Sciatic nerve (tissue), 2 donors: ENCODE measurements at regions not wholly inside any gene's neighbourhood (a gene's known extent, or its start where the extent isn't known, plus 50 kb on each side); places are given as distances from the start of the nearest gene placed in this dataset.

Experiments used
- ATAC-seq: fragments of 200-7000 bp; cut with Tn5 transposase; one replicate; pipeline ENCODE4 v1.9.1; 2020; ENCODE audit warnings: mild to moderate bottlenecking, moderate library complexity
- DNase-seq: peaks from one replicate; pipeline ENCODE4 v3.0.0-alpha.2; 2020; ENCODE audit warnings: low spot score
- intact Hi-C: fragments of 100-400 bp; cut with DNase I; formaldehyde crosslinking; loops from one replicate; pipeline ENCODE4 v1.14.2; 2022
- donor health status: DM: no; HTN: no; CAD: no.
- donor health status: DM: no; HTN: no; CAD: no.

DNA sequence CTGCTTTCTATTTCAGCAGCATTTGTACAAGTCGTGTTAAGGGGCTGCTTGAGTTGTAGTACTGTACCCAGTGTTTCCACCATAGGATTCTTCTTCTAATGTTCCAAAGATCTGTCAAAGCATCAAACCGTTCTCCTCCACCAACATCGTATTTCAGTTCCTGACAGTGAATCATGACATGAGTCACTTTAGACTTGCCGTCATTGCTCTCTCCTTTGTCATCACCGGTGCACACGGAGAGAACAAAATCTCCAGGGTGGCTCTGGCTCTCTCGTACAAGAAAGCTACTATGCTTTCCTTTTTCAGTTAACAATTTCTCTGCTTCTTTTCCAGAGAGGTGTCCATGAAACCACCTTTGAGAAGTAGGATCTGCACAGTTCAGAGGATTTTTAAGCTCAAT, 270.9 kb upstream of the CCDC54 start:
- DNase-seq = no peak
- no peak for ATAC-seq
- intact Hi-C loops = no loop called here

- intact Hi-C loops = no loop called here
- DNase-seq (no peak), ATAC-seq (no peak)
These were observed 270.3 kb upstream of the CCDC54 start for GRCh38 chr3:107106907-107107306.

GRCh38 chr3:107110596-107111305, 266.5 kb upstream of the CCDC54 start:
- no peak for ATAC-seq
- intact Hi-C loops = no loop called here
- no peak for DNase-seq

- ATAC-seq = no peak
- intact Hi-C loops = no loop called here
- no peak for DNase-seq
These were observed 265.4 kb upstream of the CCDC54 start for GRCh38 chr3:107111872-107112271.

DNA sequence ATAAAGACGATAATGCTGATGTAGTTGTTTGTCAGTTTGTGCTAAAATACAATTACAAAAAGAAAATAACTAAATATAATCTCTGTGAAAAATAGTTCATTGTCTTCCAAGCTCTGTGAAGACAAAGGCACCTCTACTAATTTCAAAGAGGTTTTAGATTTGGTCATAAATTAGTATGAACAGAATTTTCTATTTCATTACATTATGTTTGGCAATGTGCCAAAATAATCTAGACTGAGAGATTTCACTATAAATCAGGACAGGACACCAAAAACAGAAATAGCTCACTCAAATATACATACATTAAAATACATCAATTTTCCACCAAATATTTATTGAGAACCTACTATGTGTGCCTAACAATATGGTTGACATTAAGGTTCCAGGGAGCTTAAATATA, 264.9 kb upstream of the CCDC54 start:
- ATAC-seq (no peak), DNase-seq (no peak)
- intact Hi-C loops = no loop called here

DNA sequence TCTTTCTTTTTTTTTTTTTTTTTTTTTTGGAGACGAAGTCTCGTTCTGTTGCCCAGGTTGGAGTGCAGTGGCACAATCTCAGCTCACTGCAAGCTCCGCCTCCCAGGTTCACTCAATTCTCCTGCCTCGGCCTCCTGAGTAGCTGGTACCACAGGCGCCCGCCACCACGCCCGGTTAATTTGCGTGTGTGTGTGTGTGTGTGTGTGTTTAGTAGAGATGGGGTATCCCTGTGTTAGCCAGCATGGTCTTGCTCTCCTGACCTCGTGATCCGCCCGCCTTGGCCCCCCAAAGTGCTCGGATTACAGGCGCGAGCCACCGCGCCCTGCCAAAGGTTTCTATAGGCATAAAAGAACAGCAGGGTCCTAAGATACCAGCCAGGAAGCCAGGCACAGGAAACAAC, 261.0 kb upstream of the CCDC54 start:
- intact Hi-C loops = no loop called here
- ATAC-seq = no peak

DNA sequence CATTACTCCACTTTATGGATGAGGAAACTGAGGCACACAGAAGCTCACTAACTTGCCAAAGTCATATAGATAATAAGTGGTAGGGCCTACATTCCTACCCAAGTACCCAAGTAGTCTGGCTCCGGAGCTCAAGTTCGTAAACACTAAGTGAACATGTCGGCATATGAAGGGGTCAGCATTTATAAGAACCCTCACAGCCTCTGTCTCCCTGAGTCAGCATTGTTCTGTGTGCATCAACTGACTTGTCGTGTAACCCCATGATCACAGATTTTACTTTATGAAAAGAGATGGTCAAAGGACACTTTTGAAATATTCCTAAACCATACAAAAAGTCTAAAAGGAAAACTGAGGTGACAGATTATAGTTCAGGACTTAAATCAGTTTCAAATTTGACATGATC, 260.1 kb upstream of the CCDC54 start:
- ATAC-seq (no peak), DNase-seq (no peak)
- intact Hi-C loops = no loop called here

More for the DNA sequence above, 261.0 kb upstream of the CCDC54 start:
- no peak for DNase-seq

GRCh38 chr3:107117922-107118536, 259.2 kb upstream of the CCDC54 start:
- intact Hi-C loops = no loop called here
- ATAC-seq (peak; percentile 90), DNase-seq (peak; percentile 66)

- ATAC-seq (no peak), DNase-seq (no peak)
- intact Hi-C loops = loop anchor here (5.0 kb wide), 1 partner anchor 1312 kb away; no protein-coding TSS in a partner anchor
These were observed 252.4 kb upstream of the CCDC54 start for GRCh38 chr3:107124885-107125284.

GRCh38 chr3:107128946-107129345, 248.3 kb upstream of the CCDC54 start:
- intact Hi-C loops = loop anchor here (5.0 kb wide), 1 partner anchor 1308 kb away; no protein-coding TSS in a partner anchor
- DNase-seq = no peak
- ATAC-seq = no peak

- ATAC-seq = peak; percentile 24
- intact Hi-C loops = no loop called here
- no peak for DNase-seq
These were observed 247.0 kb upstream of the CCDC54 start for GRCh38 chr3:107130089-107130700.

GRCh38 chr3:107132674-107133073, 244.6 kb upstream of the CCDC54 start:
- no peak for DNase-seq
- intact Hi-C loops = no loop called here
- peak; percentile 13 for ATAC-seq

DNA sequence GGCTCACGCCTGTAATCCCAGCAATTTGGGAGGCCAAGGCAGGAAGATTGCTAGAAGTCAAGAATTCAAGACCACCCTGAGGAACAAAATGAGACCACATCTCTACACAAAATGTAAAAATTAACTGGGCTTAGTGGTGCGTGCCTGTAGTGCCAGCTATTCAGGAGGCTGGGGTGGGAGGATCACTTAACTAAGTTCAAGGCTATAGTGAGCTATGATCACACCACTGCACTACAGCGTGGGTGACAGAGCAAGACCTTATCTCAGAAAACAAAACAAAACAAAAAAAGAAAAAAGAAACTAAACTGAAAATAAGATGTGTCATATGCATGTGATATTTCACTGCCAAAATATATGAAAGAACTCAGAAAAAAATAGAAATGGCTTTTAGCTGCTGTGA, 243.3 kb upstream of the CCDC54 start:
- no peak for ATAC-seq
- intact Hi-C loops = no loop called here
- DNase-seq = no peak

- DNase-seq = no peak
- intact Hi-C loops = no loop called here
- no peak for ATAC-seq
These were observed 235.1 kb upstream of the CCDC54 start for GRCh38 chr3:107142171-107142570.

GRCh38 chr3:107142786-107143575, 234.3 kb upstream of the CCDC54 start:
- peak; percentile 39 for ATAC-seq
- DNase-seq = no peak

DNA sequence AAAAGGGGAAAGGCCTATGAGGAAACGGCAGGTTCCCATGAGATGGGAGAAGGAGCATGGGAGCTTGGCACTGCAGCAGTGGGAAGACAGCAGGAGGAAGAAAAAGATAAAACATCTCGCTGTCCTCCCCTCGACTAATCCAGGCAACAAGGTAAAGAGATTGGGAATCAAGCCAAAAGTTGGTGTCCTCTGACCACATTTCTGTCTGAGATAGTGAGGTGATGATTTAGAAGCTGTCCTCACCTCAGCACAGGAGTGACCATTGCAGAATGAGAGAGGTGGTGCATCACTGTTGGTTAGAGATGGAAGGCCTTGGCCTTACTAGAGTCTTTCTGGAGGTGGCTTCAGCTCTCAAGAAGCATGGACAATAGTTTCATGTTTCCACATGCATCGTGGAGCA, 226.6 kb upstream of the CCDC54 start:
- intact Hi-C loops = no loop called here
- ATAC-seq = no peak
- DNase-seq = no peak

More at GRCh38 chr3:107142786-107143575, 234.3 kb upstream of the CCDC54 start:
- intact Hi-C loops = no loop called here

DNA sequence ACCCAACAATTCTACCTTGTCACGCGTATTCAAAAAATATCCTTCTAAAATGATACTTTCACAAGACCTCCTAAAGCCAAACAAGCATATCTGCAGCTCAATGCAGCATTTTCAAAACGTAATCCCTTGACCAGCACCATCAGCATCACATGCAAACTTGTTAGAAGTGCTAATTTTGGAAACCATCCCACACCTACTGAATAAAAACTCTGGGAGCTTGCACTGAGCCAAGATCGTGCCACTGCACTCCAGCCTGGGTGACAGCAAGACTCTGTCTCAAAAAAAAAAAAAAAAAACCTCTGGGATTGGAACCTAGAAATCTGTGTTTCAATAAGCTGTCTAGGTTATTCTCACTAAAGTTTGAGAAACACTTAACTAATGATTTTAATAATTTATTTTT, 223.3 kb upstream of the CCDC54 start:
- intact Hi-C loops = no loop called here
- ATAC-seq = no peak
- no peak for DNase-seq

- ATAC-seq (no peak), DNase-seq (no peak)
- intact Hi-C loops = no loop called here
These were observed 204.8 kb upstream of the CCDC54 start for GRCh38 chr3:107172411-107172810.

DNA sequence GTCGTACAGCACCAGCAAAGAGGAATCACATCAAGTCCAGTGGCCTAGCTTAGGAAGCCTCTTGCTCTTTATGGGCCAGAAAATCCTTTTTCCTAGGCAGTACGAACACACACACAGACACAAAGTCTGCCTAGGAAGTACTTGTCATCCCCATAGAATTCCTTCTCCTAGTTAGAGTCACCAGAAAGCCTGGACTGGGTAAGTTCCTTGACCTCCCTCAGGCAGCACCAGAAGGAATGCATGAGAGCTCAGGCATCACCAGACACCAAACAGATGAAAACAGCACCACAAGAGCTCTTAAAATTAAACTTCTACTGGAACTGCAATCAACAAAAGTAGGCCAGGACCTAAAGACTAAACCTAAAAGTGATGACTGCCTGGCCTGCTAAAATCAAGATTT, 192.9 kb upstream of the CCDC54 start:
- ATAC-seq = no peak
- intact Hi-C loops = no loop called here
- DNase-seq = no peak

- DNase-seq (no peak), ATAC-seq (no peak)
- intact Hi-C loops = no loop called here
These were observed 189.0 kb upstream of the CCDC54 start for GRCh38 chr3:107188262-107188661.
